ENCODE measurements at regions not wholly inside any gene's neighbourhood (a gene's known extent, or its start where the extent isn't known, plus 50 kb on each side); places are given as distances from the start of the nearest gene placed in this dataset.

DNA sequence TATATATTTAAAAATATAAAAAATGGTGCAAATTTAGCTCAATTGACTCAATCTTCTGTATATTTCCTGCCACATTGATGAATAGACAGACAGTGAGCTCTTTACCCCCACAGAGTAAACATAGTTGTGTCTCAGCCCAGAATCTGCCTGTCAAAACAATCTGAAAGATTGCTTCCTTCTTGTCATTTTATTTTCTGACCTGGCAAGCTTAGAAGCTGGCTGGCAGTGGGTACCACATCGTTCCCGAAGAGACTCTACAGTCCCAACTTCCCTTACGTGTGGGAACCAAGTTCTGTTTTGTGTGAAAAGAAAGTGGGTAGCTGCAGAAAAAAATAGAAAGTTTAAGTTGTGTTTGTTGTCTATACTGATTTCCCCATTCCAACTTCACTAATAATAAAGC, 629.3 kb upstream of the NEGR1 start:
- no peak for DNase-seq

DNA sequence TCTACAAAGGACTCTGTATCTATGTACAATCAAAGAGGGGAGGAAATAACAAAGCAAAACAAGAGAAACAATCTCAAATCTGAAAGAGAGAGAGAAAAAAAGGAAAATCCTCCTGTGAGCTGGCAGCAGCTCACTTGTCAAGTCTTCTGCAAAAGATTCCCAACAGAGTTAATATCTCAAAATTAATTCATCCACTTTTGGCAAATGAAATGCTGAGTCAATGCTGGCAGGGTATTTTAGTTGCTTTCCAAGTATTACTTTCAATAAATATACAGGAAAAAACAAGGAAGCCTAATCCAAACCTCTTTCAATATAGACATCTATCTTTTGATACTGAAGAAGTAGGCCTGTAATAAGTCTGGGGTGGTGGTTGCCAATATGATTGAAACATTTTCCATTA, 613.9 kb upstream of the NEGR1 start:
- DNase-seq, result no peak

DNA sequence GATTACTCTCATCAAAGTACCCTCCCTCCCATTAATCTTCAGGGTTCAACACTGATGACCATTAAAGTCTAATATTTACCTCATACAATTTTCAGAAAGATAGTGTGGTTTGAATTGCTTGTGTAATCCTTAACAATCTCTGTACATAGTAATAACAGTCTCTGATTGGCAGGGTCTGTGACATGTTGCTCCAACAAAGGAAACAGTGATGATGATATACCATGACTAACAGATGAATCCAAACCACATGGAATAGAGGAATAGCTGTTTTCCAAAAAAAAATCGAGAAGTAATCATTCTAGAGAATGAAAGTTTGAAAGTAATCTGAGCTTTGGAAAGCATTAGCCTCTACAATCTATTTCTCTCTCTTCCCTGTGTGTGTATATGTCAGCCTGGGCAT, 610.1 kb upstream of the NEGR1 start:
- DNase-seq, result peak; percentile 58

DNA sequence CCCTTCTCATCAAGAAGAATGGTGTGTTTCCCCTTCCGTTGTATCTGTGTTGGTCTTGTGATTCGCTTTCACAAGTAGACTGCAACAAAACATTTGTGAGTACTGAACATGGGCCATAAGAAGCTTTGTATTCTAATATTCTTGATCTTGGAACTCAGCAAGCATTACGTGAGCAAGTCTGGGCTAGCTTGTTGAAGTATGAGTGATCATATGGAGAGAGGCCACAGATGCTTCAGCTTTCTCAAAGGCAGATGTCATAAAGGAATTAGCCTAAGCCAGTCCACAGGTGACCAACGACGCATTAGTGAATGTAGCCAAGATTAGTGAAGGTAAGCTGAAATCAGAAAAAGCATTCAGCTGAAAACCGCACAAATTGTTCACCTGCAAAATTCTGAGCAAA, 609.6 kb upstream of the NEGR1 start:
- no peak for DNase-seq

DNA sequence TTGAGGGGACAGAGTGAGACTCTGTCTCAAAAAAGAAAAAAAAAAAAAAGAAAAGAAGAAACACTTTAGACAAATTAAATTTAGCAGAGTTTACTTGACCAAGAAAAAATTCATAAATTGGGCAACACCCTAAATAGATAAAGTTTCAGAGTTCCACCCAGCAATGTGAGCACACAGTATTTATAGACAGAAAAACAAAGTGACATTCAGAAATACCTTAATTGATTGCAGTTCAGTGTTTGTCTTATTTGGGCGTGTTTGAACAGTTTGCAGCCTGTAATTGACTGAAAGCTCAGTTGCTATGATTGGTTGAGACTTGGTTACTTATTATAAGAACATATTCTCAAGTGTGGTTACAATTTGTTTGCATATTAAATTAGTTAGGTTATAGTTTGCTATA, 603.5 kb upstream of the NEGR1 start:
- DNase-seq, result no peak

DNA sequence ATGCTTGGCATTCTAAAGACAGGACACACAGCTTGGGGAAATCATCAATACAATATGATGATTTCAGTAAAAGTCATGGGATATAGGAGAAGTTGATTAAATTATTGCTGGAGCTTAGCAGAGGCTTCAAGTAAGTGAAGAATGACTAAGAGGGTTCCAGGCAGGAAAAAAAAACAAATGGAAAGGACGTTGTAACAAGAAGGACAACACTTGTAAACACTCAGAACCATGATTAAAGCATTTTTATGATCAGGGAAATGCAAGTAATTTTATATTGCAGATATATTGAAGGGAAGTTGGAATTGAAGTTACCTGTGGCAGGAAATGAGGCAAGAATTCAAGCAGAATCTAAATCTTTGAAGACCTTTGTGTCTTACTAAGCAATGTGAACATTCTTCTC, 602.7 kb upstream of the NEGR1 start:
- no peak for DNase-seq

DNA sequence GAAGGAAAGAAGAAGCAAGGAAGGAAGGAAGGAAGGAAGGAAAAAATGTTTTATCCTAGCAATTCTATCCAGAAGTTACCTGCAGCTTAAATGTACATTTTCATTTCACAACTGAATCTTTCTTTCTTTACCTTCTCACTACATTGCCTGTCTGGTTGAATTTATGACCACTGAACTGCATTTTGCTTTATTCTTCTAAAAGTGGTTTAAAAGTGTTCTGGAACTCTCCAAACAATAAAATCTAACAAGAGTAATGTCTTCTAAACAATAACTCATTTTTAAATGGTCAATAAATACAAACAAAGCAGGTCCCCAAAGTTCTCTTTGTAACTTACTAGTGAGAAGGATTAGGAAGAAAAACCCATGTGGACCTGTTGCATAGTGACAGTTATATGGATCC, 587.5 kb upstream of the NEGR1 start:
- no peak for DNase-seq

DNA sequence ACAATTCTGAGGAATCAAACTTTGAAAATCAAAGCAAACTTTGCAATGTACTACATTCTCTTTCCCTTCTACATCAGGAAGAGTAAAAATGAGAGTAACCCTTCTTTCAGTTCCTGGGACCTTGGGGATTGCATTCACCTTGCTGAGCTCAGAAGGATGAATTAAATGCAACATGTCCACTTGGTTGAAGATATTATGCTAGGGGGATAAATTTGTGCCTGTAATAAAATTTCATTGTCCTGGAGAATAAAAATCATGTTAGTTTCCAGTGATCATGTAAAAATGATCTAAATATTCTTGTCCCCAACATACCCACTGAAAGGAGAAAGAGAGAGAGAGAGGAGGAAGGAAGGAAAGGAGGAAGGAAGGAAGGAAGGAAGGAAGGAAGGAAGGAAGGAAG, 587.1 kb upstream of the NEGR1 start:
- DNase-seq, result no peak

DNA sequence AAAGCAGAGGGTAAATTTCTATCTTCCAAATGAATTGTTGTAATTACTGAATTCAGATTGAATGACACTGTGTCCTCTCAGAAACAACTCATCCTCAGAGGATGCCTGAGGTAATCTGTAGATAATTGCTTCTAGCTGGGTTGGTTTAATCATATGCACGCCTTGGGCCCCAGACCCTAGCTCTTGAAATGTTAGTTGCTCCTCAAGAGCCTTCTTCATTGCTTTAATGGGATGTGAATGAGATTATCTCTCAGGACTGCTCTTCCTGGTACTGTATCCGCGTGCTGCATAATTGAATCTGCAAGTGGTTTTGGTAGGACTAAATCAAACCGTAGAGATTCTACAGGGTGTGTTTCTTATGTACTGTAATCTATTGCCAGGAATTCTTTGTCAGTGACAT, 569.3 kb upstream of the NEGR1 start:
- DNase-seq, result no peak

DNA sequence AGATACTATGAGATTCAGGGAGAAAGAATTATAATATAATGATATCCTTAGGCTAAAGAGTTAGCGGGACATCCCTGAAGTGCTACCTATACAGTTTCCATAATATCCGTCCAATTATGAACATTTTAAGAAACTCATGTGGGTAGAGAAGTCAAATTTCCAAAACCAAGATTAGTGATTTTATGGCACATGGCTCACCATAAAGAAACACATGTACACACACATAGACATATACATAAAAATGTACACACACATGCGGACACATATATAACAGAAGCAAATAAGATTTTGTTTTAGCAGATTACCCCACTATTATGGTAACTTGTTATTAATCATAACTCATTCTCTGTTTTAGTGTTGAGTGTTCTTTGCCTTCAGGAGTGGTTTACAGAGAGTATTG, 566.7 kb upstream of the NEGR1 start:
- DNase-seq, result no peak

DNA sequence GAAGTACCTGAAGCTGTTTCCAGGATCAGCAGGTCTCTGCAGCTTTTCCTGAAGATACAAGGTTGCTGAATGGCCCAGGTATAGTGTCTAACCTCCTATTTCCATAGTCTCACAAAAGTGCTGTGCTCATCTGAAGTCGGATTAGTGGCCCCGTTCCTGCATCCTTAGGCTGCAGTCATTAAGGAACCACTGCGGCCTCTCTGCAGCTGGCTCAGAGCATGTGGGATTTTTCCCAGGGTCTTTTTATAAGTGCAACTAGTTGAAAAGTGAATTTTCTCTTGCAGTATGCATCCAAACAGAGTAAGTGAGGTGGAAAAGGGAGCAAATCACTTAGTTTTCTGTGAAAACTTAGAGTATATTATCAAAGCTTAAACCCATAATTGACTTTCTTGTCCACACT, 565.3 kb upstream of the NEGR1 start:
- no peak for DNase-seq

DNA sequence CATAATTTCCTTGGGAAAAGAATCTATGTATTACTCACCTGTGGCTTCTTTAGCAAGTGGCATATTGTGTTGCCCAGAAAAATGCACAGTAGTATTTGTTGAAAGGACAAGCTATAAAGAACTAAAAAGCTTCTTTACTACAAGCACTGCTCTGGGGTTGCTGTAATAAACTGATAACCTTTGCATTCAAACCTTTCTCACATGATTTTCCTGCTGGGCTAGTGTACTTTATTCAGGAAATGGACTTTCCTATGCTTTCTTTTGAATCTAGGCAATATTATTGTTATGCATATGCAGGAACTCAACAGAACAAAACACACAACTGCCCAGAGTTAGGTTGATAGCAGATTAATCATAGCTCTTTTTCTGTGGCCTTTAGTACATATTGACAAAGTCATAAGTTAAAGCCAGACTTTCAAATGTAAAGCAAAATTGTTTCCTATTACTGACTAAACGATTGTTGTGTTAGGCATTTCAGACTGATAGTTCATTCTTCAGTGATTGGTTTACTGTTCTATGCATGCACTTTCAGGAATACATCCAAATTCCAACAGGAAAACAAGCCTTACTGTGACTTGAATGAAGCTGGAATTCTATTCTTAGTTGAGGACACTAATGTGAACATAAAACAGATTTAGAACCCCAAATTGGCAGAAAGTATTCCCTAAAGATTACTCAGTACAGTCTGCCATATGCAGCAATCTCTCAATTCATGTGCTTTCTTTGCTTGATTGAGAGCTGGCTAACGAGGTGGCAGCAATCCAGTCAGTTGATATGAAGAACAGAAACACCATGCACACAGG, 564.3 kb upstream of the NEGR1 start:
- DNase-seq, result no peak

DNA sequence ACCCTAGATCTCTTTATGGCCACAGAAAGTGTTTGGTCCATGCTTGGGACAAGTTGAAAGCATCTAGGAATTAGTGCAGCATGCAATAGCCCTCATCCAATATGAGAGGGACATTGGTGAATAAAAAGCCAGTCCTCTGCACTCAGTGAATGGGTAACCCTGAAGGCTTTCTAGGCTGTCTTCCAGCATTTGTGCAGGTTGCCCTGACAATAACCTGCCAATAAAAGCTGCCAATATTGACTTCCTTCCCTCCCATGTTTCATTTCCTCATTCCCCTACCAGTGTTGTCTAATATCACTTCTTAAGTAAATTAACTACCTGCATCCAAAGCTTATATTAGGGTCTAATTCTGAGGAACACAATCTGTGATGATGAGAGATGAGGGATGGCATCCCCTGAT, 563.6 kb upstream of the NEGR1 start:
- no peak for DNase-seq

DNA sequence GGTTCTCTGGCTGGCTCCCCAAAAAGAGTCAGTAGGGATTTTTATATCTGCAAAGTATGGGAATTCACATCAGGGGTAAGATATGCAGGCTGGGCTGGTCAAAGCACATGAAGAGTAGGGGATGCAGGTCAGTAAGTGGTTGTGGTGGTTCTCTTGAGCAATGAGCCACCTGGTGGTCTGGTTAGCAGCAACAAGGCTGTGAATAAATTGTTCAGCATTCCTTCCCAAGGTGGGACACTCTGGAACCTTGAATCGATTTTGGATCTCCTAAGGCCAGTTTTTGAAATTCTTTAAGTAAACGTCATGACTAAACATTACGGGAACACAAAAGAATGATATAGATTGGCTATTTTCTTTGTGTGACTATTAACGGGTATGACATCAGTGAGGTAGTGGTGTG, 563.0 kb upstream of the NEGR1 start:
- peak; percentile 15 for DNase-seq

DNA sequence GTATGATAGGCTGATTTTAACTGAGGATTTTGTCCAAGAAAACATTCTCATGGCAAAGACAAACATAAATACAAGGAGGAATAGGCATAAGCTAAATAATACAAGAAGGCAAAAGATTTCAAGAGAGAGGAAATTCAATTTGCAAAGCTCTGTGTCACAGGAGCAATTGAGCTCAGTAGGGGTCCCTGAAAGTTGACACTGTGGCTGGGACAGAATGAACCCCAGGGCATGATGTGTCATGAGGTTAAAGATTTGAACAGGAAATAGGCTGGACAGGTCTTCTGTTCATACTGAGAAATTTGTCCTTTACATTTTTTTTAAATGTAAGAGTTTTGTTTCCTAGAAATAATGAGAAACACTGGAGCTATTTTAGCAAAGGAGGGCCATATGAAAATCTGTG, 555.4 kb upstream of the NEGR1 start:
- no peak for DNase-seq

DNA sequence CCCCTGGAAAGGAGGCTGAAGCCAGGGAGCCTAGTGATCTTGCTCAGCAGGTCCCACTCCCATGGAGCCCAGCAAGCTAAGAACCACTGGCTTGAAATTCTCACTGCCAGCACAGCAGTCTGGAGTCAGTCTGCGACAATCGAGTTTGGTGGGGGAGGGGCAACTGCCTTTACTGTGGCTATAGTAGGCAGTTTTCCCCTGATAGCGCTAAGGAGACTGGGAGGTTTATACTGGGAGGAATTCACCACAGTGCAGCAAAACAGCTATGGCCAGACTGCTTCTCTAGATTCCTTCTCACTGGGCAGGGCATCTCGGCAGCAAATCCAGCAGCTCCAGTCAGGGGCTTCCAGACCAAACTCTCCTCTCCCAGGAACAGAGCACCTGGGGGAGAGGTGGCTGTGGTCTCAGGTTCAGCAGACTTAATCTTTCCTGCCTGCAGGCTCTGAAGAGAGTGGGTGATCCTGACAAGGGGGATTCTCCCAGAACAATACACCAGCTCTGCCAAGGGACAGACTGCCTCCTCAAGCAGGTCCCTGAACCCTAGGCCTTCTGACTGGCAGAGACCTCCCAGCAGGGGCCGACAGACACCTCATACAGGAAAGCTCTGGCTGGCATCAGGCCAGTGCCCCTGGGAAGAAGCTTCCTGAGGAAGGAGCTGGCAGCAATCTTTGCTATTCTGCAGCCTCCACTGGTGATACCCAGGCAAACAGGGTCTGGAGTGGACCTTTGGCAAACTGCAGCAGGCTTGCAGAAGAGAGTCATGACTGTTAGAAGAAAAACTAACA, 548.5 kb upstream of the NEGR1 start:
- no peak for DNase-seq

DNA sequence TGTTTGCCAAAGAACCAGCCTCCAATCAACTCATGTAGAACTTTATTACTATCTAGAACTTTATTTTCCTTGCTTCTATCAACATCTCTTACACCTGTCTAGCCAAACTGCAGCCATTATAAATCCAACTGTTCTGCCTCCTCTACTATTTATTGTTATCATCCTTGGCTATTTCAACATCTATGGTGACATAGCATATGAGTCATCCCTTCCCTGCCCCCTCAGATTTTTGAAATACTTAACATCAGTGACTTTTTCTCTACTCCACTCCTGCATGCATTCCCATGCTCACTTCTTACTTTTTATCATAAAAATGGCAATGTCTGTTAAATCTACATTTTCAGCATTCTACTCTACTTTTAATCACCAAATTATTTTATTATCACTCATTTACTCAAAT, 544.9 kb upstream of the NEGR1 start:
- peak; percentile 58 for DNase-seq

DNA sequence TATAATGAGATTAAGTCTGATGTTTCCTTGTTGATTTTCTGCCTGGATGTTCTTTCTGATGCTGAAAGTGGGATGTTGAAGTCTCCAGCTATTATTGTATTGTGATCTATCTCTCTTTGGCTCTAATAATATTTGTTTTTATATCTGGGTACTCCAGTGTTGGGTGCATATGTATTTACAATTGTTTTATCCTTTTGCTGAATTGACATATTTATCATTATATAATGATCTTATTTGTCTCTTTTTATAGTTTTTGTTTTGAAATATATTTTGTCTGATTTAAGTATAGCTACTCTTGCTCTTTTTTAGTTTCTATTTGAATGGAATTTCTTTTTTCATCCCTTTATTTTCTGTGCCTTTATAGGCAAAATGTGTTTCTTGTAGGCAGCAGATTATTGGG, 522.2 kb upstream of the NEGR1 start:
- no peak for DNase-seq

DNA sequence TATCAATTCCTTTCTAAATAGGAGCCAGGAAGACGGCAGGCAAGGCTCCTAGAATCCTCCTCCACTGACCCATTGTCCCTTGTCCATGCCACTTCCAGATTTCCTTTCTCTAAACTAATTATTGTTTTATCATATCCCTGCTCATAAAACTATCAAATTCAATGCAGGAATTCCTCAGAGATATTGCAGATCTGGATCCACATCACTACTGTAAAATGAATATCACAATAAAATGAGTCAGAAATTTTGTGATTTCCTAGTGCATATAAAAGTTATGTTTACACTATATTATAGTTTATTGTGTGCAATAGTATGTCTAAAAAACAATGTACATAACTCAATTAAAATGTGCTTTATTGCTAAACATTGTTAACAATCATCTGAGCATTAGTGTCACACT, 498.7 kb upstream of the NEGR1 start:
- no peak for DNase-seq

DNA sequence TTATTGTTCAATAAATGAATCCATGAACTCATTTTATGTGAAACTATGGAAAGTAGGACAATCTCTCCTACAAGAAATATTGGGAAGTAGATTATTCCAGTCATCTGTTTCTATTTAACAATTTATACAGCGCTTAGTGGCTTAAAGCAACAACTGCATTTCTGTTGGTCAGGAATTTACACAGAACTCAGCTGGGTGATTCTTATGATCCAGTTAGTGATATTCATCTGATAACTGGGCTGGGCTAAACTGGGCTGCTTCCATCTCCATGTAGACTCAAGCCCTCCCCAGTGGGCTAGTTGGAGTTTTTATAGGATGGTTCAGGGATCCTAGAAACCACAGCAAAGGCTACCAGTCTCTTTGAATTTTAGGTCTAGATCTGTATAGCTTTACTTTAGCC, 497.9 kb upstream of the NEGR1 start:
- DNase-seq, result no peak

DNA sequence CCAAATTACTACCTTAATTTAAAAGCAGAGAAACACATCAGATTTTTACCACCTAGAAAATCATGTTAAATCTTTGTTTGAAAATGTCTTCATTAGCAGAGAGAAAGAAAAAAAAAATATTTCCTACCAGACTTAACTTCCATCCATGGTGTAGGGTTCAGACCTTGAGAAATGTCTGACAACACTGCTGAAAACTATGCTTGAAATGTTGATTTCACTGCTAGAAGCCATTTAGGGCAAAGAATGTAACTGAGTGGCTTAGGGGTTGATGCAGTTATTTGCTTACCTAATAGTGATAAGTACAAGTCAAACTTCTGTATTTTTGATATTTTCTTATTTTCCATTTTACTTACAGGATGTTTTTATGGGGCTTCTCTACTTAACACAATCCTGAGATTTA, 495.6 kb upstream of the NEGR1 start:
- DNase-seq, result peak; percentile 59

DNA sequence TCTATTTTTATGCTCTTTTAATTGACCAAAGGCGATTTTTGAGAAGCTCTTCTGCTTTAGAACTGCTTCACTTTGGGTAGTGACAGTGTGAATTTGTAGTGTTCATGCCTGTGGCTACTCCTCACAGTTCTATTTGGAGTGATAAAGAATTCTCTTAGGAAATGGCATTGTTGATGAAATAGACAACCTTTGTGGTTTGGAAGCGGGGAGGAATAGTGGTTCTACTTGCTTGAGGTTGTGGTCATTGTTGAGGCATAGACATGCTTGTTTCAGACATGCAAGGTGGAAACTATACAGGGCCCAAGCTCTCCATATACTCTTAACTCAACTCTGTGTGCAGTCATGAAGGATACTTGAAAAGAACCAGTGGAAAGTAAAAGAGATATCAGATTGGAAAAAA, 481.1 kb upstream of the NEGR1 start:
- peak; percentile 12 for DNase-seq

DNA sequence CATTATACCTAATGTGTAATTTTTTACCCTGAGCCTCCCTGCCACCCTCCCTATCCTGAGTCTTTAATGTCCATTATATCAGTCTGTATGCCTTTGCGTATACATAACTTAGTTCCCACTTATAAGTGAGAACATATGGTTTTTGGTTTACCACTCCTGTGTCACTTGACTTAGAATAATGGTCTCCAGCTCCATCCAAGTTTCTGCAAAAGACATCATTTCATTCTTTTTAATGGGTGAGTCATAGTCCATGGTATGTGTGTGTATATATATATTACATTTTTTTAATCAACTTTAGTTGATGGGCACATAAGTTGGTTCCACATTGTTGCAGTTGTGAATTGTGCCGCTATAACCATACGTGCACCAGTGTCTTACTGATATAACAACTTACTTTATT, 477.1 kb upstream of the NEGR1 start:
- peak; percentile 64 for DNase-seq

DNA sequence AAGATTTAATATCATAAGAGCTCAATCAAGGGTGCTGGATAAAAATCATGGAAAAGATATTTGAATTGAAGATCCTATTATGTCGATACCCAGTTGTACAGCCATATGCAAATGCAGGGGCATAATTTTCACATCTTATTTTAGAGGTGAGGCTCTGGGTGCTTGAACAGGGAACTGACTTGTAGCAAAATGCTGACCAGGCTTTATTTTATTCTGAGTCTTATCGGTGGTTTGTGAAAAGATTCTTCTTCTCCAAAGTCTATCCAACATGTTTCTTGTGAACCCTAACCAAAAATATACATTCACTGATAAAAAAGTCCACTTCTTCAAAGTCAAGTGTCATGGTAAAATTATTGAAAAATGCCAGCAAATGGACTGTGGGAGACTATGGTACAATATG, 475.5 kb upstream of the NEGR1 start:
- no peak for DNase-seq

DNA sequence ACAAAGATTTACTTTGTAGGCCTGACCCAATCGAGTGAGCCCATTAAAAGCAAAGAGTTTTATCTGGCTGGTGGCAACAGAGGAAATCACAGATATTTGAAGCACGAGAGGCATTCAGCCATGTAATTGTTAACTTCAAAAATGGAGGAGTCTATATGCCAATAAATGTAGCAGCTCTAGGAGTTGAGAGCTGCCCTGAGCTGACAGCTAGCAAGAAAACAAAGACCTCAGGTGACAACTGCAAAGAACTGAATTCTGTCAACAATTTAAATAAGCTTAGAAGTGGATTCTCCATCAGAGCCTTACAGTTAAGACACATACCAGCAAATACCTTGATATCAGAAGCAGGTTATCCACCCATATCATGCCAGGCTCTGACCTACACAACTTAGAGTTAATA, 463.1 kb upstream of the NEGR1 start:
- no peak for DNase-seq
